Activated CD8-positive, alpha-beta memory T cell treated with anti-CD3 and anti-CD28 coated beads, Interleukin-2, amount 50 U/mL, for 1 hour (primary cell): ENCODE measurements at regions not wholly inside any gene's neighbourhood (a gene's known extent, or its start where the extent isn't known, plus 50 kb on each side); places are given as distances from the start of the nearest gene placed in this dataset.
"Not testable (repeated sequence)": the region's sequence is repeated elsewhere in the genome, so short reads cannot be mapped to it uniquely, and the experiment has no call there.

ENCODE experiments used
- DNase-seq: peaks from one replicate; pipeline ENCODE4 v3.0.0-alpha.2; 2020; ENCODE audit errors: extremely low read depth

DNA sequence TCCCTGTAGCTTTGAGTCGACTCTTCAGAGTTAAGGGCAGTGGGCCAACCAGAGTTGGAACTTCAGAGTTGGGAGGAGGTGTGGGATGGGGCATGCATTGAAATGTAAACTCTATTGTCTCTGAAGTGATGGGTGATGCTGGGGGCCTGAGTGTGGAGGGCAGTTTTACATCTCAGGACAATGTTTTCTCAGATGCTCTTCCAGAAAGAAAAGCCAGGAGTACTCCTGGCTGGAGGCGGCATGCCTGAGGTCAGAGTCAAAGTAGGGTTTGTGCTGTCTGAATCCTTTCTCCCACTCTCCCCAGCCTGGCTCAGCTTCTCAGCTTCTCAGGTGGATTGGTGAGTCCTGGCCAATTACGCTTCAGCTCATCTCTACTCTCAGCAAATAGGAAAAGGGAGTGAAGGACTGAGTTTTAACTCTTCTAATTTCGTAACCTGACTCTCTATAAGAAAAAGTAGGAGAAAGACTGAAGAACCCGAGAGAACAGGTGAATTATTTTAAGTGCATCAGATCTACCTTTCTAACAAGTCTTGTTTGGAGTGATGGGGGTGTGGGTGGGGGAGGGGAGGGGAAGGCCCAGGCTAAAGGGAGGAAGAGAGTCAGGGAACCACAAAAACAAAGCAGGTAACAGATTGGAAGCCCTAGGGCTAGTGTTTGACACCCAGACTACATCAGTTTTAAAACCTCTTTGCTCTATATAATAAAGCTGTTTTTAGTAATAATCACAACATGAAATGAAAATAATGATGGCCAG lies 107.5 kb upstream of the PELI1 start:
- DNase-seq = no peak

DNA sequence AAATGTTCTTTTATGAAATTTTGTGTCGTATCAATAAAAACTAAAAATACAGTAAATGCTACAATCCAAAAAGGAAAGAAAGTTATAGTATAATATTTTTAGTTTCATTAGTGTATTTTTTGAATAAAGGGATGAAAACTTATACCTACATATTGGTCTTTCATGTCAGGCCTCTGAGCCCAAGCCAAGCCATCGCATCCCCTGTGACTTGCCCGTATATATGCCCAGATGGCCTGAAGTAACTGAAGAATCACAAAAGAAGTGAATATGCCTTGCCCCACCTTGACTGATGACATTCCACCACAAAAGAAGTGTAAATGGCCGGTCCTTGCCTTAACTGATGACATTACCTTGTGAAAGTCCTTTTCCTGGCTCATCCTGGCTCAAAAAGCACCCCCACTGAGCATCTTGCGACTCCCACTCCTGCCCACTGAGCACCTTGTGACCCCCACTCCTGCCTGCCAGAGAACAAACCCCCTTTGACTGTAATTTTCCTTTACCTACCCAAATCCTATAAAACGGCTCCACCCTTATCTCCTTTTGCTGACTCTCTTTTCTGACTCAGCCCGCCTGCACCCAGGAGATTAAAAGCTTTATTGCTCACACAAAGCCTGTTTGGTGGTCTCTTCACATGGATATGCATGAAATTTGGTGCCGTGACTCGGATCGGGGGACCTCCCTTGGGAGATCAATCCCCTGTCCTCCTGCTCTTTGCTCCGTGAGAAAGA lies 108.2 kb upstream of the PELI1 start:
- DNase-seq = not testable (repeated sequence)

DNA sequence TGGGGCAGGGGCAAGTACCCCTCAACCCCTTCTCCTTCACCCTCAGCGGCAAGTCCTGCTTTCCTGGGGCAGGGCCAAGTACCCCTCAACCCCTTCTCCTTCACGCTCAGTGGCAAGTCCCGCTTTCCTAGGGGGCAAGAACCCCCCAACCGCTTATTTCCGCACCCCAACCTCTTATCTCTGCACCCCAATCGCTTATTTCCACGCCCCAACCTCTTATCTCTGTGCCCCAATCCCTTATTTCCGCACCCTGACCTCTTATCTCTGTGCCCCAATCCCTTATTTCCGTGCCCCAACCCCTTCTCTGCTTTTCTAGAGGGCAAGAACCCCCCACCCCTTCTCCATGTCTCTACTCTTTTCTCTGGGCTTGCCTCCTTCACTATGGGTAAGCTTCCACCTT lies 109.2 kb upstream of the PELI1 start:
- DNase-seq = not testable (repeated sequence)

DNA sequence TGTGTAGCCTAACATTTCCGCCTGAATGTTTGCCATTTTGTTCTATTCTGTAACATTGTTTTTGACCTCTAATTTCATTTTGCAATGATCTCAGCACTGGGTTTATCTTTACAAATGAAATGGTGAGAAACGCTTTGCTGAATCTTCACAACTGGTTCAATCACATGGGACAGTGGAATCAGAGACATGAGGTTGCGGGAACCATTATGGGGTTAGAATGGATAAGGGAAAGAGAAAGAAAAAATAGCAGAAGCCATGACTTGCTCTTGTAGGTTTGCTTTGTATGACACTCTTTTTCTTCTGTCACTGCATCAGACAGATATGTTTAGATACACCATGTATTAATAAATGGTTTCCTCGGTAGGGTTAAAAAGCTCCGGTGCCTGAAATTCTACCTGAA lies 114.3 kb upstream of the PELI1 start:
- no peak for DNase-seq

DNA sequence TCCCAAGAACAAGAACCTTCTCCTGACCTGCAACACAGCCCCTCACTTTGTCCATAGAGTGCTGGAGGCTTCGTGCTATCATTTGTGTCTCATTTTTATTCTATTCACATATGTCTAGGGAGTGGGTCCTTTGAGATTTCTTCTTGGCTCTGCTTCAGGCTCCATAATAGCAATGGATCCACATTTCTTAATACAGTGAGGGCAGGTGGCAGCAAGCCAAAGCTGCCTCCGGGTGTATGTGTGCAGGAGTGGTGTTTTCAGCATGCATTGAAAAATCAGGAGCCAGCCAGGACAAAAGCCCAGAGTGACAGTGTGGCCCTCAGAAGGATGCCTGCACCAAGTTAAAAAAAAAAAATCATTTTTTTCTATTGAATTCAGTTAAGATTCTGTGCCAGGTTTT lies 115.1 kb upstream of the PELI1 start:
- no peak for DNase-seq

DNA sequence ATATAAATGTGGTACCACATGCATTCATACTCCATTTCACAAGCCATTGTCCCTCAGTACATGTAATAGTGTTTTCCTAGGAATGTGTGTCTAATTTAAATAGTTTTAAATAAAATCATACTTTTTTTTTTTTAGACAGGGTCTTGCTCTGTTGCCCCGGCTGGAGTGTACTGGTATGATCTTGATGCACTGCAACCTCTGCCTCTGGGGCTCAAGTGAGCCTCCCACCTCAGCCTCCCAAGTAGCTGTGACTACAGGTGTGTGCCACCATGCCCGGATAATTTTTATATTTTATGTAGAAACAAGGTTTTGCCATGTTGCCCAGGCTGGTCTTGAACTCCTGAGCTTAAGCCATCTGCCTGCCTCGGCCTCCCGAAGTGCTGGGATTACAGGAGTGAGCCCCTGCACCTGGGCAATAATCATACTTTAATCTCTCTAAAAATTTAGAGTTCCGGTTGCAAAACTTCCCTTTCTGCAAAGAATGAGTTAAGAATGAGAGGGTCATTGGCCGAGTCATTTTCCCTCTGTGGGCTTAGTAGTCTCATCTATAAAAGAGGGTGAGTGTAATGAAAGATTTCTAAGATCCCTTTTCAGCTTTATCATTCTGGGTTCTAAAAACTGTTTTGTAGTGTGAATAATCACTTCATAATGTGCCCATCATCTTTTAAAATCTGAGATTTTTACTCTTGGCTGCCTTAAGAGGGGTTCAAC lies 116.0 kb upstream of the PELI1 start:
- no peak for DNase-seq

DNA sequence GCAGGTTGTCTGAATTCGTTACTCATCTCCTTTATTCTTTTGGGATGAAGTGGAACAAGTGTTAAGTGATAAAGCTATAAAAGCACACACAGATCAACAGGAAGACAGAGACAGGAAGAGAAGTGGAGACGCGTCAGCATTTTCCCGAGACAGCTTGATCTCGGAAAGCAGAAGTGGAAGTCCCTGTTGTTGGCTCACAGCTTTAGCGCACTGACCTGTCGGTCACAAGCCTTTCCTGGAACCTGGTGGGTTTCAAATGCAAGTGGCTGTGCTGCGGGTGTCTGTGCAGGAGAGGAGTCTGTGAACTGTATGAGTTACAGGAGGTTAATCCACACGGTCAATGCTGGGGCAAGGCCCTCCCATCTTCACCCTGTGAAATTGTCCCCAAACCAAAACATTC lies 116.6 kb upstream of the PELI1 start:
- DNase-seq = no peak

DNA sequence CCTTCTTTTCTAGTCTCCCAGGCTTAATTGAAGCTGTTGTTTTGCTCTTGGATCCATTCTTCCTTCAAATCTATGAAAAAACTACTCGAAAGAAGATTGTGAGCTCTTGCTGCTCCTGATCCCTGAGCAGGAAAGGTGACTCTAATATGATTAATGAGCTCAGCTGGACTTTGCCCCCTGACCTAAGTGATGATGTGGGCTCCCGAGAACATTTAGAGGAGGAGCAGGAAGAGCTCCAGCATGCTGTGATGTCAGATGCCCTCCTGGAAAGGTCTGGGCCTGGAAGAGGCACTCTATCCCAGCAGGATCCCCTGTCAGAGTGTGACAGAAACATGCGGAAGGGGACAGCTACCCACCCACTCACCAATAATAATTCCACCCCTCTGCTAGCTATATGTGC lies 117.9 kb upstream of the PELI1 start:
- DNase-seq = no peak

DNA sequence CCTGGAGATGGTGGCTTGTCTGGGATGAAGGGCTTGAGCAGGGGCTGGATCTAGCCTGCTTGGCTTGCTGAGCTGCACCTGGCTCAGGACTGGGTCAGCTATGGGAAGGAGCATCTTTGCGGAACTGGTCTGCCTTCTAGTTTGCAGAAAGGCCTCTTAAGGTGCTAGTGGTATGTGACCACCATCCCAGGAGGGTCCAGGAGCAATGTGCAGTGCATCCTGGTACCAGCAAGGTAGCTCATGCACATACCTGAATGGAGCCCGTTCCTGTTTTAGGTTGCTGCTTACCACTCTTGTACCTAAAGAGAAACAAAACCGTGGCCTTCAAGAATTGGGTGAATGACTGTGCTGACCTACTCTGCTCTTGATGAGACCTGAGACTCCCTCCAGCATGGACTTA lies 118.6 kb upstream of the PELI1 start:
- no peak for DNase-seq

DNA sequence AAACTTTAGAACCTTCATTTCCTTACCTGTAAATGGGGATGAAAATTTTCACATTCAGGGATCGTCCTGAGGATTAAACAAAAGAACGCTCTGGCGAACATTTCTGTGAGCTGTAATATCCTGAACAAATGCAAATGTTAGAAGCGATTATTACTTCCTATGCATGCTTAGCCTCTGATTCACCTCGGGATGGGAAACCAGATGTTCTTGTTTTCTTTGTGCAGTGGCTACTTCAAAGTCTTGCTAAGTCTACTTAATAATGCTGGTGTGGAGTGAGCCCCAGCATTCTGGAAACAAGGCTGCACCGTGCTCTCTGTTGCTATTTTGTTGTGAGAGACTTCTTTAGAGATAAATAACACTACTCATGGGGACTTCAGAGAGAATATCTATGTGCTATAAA lies 119.1 kb upstream of the PELI1 start:
- no peak for DNase-seq

DNA sequence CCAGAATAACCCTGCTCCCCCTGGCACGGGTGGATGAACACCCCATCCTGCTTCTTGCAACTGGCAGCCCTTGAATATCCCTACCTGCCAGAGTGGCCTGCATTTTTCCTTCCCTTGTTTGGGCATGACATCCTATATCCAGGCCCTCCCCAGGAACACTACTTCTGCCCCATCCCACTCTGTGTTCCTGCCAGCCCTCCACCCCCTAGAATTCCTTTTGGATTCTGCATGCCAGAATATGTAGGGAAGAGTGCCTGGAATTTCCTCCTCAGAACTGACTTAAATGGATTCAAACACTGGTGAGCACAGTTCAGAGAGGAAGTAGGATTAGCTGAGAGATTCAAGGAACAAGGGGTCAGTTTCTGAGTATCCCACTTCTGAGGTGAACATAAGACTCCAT lies 123.5 kb upstream of the PELI1 start:
- DNase-seq = no peak

DNA sequence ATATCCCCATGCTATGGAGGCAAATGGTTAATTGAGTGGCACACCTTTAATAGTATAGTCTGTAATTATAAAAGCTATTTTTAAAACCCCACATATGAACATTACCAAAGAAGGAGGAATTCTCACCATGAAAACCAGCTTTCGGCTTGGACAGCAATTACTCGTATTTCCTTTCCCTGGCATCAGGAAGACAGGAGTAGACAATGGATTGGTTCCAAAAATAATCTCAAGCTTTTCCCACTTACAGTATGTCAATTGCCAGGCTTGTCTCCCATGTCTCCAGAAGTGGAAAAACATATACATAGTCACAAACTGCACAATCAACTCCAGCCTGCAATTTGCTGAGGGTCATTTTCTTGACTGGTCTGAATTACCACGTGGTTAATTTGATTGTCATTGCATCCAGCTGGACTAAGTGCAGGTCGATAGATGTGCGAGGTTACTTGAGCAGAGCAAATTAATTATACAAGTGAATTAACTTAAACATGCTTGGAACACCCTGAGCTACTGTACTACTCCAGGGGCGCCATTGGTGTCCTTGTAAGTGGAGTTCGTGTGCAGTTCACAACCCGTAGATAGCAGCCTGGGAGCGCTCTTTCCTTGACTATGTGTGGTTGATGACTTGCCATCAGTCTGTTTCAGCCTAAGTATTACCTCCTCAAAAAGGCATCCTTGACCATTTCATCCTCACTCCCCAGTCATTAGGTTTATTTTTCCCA lies 124.3 kb upstream of the PELI1 start:
- DNase-seq = no peak

DNA sequence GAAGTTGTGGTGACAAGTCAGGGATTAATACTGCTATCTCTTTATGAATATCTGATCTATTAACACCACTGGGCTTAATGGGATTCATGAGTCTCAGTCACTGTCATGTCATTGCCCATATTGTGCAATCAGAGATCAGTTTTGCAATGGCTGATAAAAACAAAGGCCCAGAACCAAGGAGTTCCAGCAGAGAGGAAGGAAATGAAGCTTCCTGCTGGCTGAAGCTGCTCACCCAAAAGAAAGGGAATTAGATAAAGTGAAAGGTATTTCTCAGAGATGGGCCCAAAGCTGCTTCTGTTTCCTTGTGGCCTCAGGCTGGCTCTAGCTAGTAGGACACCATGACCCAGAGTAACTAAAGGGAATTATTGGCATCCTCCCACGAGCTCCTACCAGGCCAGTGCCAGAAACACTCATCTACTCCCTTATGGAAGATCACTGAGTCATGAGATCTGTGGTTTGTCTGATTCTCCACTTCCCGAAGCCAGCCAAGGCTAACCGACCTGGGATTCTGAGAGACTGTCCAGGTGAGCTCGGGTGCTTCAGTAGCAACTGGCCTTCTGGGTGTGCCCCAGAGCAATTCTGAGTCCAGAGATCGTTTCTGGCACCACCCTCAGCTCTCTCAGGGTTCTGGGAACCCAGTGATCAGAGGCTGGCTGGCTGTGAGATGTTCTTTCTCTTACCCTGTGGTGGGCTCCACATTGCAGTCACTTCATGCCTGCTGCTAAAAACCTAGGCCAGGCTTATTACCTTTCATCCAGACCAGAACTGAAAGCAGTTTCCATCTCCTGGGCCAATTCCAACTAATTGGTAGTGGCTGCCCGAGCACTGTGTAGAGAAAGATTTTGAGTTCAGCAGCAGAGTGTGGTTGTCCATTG lies 129.5 kb upstream of the PELI1 start:
- no peak for DNase-seq

DNA sequence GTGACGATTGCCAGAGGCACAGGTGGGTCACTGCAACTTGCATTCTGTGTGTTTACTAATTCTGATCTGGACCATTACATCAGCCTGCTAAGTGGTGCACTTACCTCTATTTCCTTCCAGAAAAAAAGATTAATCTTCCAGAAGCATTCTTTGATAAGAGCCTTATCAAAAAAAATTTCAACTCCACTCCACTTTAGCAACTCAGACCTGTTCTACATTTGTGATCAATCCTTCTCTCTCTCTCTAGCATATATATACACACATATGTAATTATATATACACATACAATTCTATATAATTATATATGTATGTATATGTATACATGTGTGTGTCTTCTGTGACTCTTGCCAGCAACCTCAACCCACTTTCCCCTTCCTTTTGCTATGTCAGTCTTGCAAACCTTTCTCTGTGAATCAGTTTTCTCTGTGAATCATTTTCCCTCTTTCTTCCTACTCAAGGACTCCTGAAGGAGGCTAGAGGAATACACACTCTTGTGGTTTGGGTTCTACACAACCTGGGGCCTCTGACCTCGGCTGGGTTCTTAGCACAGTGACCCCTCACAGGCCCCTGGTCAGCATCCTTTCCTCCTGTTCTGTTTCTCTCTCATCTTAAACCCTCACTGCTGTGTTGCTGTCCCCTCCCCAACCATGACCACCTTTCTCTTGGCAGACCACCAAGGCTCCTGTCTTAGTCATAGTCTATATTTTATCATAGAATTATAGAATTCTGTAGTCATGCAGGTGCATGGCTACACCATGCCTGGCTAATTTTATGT lies 130.4 kb upstream of the PELI1 start:
- DNase-seq = no peak

DNA sequence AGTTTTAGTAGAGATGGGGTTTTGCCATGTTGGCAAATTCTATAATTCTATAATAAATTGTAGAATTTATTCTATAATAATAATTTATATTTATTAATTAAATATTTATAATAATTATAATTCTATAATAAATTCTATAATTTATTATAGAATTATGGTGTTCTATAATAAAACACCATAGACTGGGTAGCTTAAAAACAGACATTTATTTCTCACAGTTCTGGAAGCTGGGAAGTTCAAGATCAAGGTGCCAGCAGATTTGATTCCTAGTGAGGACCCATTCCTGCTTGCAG lies 130.9 kb upstream of the PELI1 start:
- no peak for DNase-seq

DNA sequence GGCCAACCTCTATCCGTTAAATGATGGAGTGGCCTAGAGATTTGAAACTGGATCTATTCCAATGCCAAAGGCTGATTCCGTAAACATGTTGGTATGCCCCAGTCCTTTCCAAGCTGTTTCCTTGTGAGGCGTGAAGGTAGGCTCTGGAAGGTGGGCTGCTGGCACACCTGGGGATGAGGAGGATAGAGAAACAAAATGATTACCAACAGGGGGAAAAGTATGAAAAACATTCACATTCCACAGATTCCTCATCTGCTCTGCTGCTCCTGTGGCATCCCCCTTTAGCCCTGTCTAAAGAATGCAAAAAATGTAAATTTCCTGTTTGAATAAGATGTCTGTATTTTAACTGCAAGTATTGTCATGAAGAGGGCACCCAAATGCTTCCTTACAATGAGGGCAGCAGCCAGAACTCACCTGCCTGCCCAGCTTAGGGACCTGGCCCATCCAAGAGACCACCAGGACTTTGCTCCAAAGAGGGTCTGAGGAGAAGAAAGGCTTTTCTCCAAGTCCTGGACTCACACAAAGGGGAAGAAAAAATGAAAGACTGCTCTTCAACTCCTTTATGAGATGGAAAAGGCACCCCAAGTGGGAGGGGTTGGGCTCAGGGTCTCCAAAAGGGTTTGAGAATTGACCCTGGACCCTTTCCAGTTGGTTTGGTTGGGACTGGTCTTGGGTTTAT lies 132.3 kb upstream of the PELI1 start:
- DNase-seq = no peak

DNA sequence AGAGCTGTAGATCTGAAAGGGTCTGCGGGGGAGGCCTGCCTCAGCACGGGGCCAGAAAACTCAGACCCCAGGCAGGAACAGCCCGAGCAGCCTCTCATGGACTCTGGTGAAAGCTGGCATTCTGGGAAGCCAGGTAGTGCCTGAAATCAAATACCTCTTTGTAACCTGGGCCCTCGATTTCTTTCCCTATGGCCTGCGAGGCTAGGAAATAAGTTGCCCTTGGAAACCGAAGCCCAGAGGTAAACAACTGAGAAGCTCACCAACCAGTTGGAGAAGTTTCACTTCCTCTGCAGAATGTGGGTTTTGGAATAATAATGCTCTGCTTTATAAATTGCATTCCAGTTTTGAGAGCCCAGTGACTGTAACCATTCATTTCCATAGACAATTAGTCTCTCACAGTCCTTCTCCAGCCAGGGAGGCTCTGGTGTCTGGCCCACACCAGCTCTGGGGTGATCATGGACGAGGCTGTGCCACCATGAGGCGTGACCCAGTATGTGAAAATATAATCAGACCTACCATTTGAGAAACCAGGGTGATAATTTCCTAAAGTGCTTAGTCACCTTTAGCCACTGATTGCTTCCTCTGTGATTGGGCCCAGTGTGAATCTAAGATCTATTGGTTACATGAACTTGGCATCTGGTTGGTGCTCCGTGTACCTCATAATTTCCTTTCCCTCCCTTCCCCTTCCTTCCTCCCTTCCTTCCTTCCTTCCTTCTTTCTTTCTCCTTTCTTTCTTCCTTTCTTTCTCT lies 133.1 kb upstream of the PELI1 start:
- no peak for DNase-seq

DNA sequence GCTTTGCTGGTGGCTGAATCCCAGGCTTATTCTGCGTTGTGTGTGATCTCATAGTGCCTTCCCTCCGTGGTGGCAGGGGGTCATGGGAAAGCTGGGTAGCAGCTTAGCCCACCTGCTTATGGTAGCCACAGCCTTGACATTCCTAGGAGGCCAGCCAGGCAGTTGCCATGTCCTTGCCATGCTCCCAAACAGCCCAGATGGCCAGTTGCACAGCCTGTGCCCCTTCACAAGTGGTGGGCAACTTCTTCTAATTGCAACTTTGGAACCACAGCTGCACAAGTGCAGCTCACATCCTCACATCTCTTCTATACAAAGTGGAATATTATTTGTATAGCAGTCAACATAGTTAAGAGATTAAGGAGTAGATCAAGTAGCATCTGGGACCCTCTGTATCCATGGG lies 136.6 kb upstream of the PELI1 start:
- not testable (repeated sequence) for DNase-seq

DNA sequence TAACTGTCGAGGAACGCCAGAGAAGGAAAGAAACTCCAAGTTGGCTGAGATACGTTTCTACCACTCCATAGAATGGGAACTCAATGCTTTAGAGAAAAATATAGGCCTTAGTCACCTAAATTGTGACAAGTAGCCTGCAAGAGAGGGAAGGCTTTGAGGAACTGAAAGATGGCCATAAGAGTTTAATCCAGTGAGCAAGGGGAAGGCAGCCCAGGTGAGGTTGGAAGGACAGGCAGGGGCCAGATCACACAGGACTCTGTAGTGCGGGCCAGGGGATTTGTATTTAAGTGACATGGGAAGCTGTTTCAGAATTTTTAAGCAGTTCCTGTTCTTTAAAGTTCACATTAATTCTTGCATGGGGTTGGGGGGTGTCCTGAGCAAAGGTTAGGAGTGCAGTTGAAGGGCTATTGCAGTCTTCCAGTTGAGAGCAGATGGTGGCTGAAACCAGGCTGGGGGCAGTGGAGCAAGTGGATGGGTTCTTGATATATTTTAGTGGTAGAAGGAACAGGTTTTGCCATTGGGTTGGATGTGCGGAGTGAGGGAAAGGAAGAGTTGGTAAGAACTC lies 138.9 kb upstream of the PELI1 start:
- no peak for DNase-seq
